Neural cell (in vitro differentiated cells): ENCODE measurements at regions not wholly inside any gene's neighbourhood (a gene's known extent, or its start where the extent isn't known, plus 50 kb on each side); places are given as distances from the start of the nearest gene placed in this dataset.

ENCODE experiments used
- EP300 ChIP-seq: fragments of 450-650 bp; conservative IDR thresholded peaks from 2 replicates; pipeline ENCODE4 v1.6.1; 2014; ENCODE audit warnings: antibody characterized with exemption, mild to moderate bottlenecking, moderate library complexity; ENCODE audit not compliant: poor library complexity, severe bottlenecking
- EZH2 ChIP-seq: fragments of 200-600, 300-800 bp; shearing (Covaris generic), sonication (generic); IDR thresholded peaks from 2 replicates; pipeline ENCODE4 v1.6.1; 2014; ENCODE audit warnings: antibody characterized with exemption, low read length, borderline replicate concordance, mild to moderate bottlenecking; ENCODE audit not compliant: insufficient read depth, poor library complexity, severe bottlenecking
- MXI1 ChIP-seq: fragments of 450-650 bp; conservative IDR thresholded peaks from 2 replicates; pipeline ENCODE4 v1.6.1; 2014; ENCODE audit warnings: antibody characterized with exemption, mild to moderate bottlenecking; ENCODE audit not compliant: poor library complexity, severe bottlenecking
- POLR2AphosphoS5 ChIP-seq: IDR thresholded peaks from 2 replicates; pipeline ENCODE4 v1.6.1; 2012
- RAD21 ChIP-seq: fragments of 450-650 bp; conservative IDR thresholded peaks from 2 replicates; pipeline ENCODE4 v1.6.1; 2014; ENCODE audit warnings: antibody characterized with exemption, mild to moderate bottlenecking, moderate library complexity
- REST ChIP-seq: IDR thresholded peaks from 2 replicates; pipeline ENCODE4 v1.6.1; 2012; ENCODE audit warnings: borderline replicate concordance
- SMC3 ChIP-seq: fragments of 450-650 bp; conservative IDR thresholded peaks from 2 replicates; pipeline ENCODE4 v1.6.1; 2014; ENCODE audit warnings: antibody characterized with exemption, mild to moderate bottlenecking, moderate library complexity; ENCODE audit not compliant: poor library complexity
- TAF1 ChIP-seq: IDR thresholded peaks from 2 replicates; pipeline ENCODE4 v1.6.1; 2012; ENCODE audit warnings: low read depth
- TF ChIP-seq, protein P1 (sequence below): fragments of 450-650 bp; IDR thresholded peaks from 2 replicates; pipeline ENCODE4 v1.5.1; 2014; ENCODE audit warnings: antibody characterized with exemption, mild to moderate bottlenecking, moderate library complexity; ENCODE audit not compliant: poor library complexity, severe bottlenecking

DNA sequence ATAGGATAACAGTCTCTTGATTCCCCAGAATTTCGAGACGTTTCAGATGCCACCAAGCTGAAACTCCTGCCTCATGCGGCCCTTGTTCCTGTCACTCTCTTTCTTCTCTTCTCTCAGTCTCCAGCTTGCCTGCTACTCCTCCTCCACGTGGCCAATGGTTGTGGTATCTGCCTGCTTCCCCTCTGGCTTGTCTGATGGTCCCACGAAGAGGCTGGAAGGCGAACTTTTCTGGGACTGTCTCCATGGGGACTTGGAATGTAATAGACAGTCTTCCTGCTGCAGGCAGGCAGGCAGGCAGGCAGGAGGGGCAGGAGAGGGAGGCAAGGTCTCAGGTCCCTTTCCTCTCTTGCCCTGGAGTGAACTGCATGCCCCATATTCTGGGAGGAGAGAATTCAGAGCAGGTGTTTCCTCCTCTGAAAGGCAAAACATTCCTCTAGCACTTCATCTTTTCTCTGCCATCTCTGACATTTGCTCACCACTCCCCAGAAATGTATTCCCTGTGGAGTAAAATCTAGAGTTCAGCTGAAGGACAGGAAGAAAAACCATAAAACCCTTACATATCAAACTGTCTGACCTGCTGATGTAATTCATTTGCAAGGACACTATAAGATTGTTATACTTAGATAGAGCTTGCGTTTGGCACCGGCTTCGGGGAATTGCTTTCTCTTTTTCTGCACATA, 64.1 kb upstream of the GNG12 start:
- TF ChIP-seq, protein P1, sequence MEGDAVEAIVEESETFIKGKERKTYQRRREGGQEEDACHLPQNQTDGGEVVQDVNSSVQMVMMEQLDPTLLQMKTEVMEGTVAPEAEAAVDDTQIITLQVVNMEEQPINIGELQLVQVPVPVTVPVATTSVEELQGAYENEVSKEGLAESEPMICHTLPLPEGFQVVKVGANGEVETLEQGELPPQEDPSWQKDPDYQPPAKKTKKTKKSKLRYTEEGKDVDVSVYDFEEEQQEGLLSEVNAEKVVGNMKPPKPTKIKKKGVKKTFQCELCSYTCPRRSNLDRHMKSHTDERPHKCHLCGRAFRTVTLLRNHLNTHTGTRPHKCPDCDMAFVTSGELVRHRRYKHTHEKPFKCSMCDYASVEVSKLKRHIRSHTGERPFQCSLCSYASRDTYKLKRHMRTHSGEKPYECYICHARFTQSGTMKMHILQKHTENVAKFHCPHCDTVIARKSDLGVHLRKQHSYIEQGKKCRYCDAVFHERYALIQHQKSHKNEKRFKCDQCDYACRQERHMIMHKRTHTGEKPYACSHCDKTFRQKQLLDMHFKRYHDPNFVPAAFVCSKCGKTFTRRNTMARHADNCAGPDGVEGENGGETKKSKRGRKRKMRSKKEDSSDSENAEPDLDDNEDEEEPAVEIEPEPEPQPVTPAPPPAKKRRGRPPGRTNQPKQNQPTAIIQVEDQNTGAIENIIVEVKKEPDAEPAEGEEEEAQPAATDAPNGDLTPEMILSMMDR: no peak
- TF ChIP-seq EZH2 (no peak), REST (no peak), RAD21 (no peak), EP300 (no peak), POLR2AphosphoS5 (no peak), SMC3 (no peak), TAF1 (no peak), MXI1 (no peak)
